Parathyroid adenoma (tissue), 2 donors: ENCODE measurements at regions not wholly inside any gene's neighbourhood (a gene's known extent, or its start where the extent isn't known, plus 50 kb on each side); places are given as distances from the start of the nearest gene placed in this dataset.

Experiments used
- H2AFZ ChIP-seq: fragments of 300-600 bp; sonication (generic); one replicate; pipeline ENCODE4 v1.7.0; 2017; ENCODE audit warnings: antibody characterized with exemption, mild to moderate bottlenecking
- H3K27ac ChIP-seq: fragments of 300-600 bp; sonication (generic); one replicate; pipeline ENCODE4 v1.7.0; 2017
- H3K27me3 ChIP-seq: fragments of 300-600 bp; sonication (generic); one replicate; pipeline ENCODE4 v1.7.0; 2017; ENCODE audit warnings: low read length; ENCODE audit not compliant: control insufficient read depth, insufficient read depth
- H3K36me3 ChIP-seq: fragments of 300-600 bp; sonication (generic); one replicate; pipeline ENCODE4 v1.7.0; 2017; ENCODE audit warnings: low read length; ENCODE audit not compliant: control insufficient read depth, insufficient read depth
- H3K4me1 ChIP-seq: fragments of 300-600 bp; sonication (generic); one replicate; pipeline ENCODE4 v1.7.0; 2017; ENCODE audit warnings: control low read depth
- H3K4me2 ChIP-seq: fragments of 300-600 bp; sonication (generic); one replicate; pipeline ENCODE4 v1.7.0; 2017; ENCODE audit warnings: low read length
- H3K4me3 ChIP-seq: fragments of 300-600 bp; sonication (generic); one replicate; pipeline ENCODE4 v1.7.0; 2017; ENCODE audit warnings: low read depth, low read length
- H3K79me2 ChIP-seq: fragments of 300-600 bp; sonication (generic); one replicate; pipeline ENCODE4 v1.7.0; 2017; ENCODE audit warnings: control low read depth
- H3K9ac ChIP-seq: fragments of 300-600 bp; sonication (generic); one replicate; pipeline ENCODE4 v1.7.0; 2017; ENCODE audit warnings: mild to moderate bottlenecking
- H3K9me3 ChIP-seq: fragments of 300-600 bp; sonication (generic); one replicate; pipeline ENCODE4 v1.7.0; 2017; ENCODE audit warnings: low read length; ENCODE audit not compliant: control insufficient read depth
- TF ChIP-seq, protein P1 (sequence below): fragments of 300-600 bp; sonication (generic); IDR thresholded peaks from one replicate; pipeline ENCODE4 v1.7.0; 2017; ENCODE audit warnings: antibody characterized with exemption, mild to moderate bottlenecking
- donor health status: primary hyperparathyroidism.

DNA sequence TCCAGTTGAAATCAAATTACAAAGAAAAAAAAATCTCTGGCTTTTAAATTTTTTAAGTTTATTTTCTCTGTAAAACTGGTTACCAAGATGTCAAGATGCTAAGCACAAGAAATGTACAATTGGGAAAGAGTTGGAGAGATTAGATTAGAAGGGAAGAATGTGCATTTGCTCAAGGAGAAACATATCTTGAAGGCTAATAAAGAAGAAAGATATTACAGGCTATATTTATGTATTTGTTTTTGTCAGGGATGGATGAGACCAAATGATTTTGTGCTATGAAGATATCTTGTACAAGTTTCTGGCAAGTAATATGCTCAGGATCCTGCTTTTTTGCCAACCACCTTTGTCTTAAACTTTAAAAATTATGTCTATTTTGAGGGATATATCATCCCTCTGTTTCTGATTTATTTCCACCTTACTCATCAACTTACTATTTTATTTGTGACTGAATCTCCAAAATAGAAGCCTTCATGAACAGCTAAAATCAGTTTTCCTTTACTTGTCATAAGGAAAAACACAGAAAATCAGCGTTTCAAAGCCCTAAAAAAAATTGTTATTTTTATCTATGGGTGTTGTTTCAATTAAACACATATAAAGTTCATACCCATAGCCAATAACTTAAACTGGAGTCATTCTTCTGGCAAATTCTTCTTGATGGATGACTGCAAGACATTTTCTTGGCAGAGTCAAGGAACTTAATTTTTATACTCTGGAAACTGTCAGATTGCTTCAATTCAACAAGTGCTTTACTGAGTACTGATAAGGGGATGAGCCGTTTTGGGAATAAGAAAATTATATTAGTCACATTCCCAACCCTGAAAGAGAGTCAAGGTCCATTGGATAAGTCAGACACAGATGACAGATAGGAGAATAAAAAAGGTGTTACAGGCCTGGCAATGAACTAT lies 141.8 kb downstream of the CTH start:
- Histone ChIP-seq H3K9ac (no peak overlapping the region), H3K4me2 (no peak overlapping the region), H3K36me3 (no peaks in the 10 kb centered on the region), H3K4me3 (no peak overlapping the region), H3K27ac (no peak overlapping the region), H3K9me3 (no peaks in the 10 kb centered on the region), H3K79me2 (no peaks in the 10 kb centered on the region), H2AFZ (no peak overlapping the region), H3K4me1 (no peaks in the 10 kb centered on the region), H3K27me3 (no peaks in the 10 kb centered on the region)
- TF ChIP-seq, protein P1, sequence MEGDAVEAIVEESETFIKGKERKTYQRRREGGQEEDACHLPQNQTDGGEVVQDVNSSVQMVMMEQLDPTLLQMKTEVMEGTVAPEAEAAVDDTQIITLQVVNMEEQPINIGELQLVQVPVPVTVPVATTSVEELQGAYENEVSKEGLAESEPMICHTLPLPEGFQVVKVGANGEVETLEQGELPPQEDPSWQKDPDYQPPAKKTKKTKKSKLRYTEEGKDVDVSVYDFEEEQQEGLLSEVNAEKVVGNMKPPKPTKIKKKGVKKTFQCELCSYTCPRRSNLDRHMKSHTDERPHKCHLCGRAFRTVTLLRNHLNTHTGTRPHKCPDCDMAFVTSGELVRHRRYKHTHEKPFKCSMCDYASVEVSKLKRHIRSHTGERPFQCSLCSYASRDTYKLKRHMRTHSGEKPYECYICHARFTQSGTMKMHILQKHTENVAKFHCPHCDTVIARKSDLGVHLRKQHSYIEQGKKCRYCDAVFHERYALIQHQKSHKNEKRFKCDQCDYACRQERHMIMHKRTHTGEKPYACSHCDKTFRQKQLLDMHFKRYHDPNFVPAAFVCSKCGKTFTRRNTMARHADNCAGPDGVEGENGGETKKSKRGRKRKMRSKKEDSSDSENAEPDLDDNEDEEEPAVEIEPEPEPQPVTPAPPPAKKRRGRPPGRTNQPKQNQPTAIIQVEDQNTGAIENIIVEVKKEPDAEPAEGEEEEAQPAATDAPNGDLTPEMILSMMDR = no peak

DNA sequence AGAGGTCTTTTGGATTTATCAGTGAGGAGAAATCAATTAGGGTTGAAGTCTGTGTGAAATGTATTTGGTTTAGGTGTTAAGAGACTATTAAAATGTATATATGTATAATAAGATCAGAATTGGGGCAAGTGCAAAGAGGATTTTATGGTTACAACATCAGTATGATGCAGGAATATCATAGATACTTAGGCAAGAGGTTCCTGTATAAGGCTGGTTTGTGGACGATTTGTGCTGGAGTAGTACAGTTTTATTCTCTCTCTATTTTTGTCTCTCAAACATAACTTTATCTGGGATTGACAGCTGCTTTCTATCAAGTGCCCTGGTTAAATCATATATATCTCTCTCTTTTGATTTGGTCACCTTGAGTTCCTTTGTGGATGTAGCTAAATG lies 142.5 kb downstream of the CTH start:
- TF ChIP-seq, protein P1 = no peak
- H2AFZ ChIP-seq = no peak overlapping the region
- no peaks in the 10 kb centered on the region for H3K4me1 ChIP-seq
- no peak overlapping the region for H3K9ac ChIP-seq
- H3K79me2 ChIP-seq = no peaks in the 10 kb centered on the region
- no peaks in the 10 kb centered on the region for H3K9me3 ChIP-seq
- no peak overlapping the region for H3K4me2 ChIP-seq
- H3K4me3 ChIP-seq = no peak overlapping the region
- no peaks in the 10 kb centered on the region for H3K36me3 ChIP-seq
- no peak overlapping the region for H3K27ac ChIP-seq
- H3K27me3 ChIP-seq = no peaks in the 10 kb centered on the region

DNA sequence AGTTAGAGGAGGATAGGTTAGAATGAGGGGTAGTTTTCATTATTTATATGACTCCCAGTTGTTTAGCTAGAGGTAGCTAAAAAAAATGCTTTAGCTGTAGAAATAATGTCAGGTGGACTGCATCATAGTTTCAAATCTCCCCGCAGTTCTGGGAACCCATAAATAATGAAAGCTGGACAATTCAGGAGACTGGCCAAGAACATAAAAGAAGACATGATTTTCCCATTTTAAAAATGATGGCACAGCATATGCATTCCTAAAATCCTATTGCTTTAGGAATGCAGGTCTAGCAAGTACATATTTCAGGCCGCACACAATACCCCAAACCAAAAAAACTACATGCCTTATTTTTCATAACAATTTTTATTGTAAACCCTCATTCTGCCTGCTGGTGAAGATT lies 143.3 kb downstream of the CTH start:
- H3K27ac ChIP-seq = no peak overlapping the region
- H3K4me3 ChIP-seq = no peak overlapping the region
- H3K27me3 ChIP-seq = no peaks in the 10 kb centered on the region
- H3K36me3 ChIP-seq = no peaks in the 10 kb centered on the region
- H3K4me1 ChIP-seq = no peaks in the 10 kb centered on the region
- TF ChIP-seq, protein P1 = no peak
- H3K9me3 ChIP-seq = no peaks in the 10 kb centered on the region
- H3K79me2 ChIP-seq = no peaks in the 10 kb centered on the region
- H2AFZ ChIP-seq = no peak overlapping the region
- no peak overlapping the region for H3K4me2 ChIP-seq
- H3K9ac ChIP-seq = no peak overlapping the region

DNA sequence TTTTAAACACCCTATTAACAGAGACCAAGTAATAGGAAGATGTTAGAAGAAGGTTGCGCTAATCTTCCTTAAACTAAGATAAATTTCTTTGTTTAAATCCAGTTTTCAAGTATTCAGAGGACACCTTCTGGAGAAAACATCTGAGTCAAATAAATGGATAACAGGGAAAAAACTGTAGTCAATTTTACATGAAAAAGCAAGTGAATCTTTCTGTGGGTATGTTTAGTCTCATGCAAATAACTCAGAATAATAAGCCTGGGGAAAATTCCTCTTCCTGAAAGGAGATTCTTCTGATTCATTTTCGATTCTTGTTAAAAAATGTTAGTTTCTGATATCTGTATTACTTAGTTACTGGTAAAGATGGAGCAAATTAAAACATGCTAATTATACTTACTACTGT lies 145.5 kb downstream of the CTH start:
- Histone ChIP-seq H3K79me2 (no peaks in the 10 kb centered on the region), H3K4me1 (no peaks in the 10 kb centered on the region), H3K4me3 (no peak overlapping the region), H2AFZ (no peak overlapping the region), H3K27me3 (no peaks in the 10 kb centered on the region), H3K9me3 (no peaks in the 10 kb centered on the region), H3K36me3 (no peaks in the 10 kb centered on the region), H3K9ac (no peak overlapping the region), H3K27ac (no peak overlapping the region), H3K4me2 (no peak overlapping the region)
- TF ChIP-seq, protein P1 = no peak

DNA sequence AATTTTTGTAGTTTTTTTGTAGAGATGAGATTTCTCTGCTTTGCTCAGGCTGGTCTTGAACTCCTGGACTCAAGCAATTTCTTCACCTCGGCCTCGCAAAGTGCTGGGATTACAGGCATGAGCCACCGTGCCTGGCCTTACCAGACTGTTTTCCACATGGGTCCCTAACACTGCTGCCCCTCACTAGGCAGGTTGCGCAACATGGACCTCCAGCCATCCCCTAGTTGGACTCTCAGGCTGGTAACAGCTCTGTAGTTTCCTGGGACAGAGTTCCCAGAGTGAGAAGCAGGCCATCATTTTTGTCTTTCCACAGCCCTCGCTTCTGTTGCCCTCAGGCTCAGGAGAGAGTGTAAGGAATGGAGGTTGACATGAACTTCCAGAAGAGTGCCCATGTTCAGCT lies 156.1 kb downstream of the CTH start:
- H3K27ac ChIP-seq = no peak overlapping the region
- no peaks in the 10 kb centered on the region for H3K79me2 ChIP-seq
- no peaks in the 10 kb centered on the region for H3K4me1 ChIP-seq
- TF ChIP-seq, protein P1 = no peak
- no peaks in the 10 kb centered on the region for H3K27me3 ChIP-seq
- no peak overlapping the region for H3K4me3 ChIP-seq
- H3K36me3 ChIP-seq = no peaks in the 10 kb centered on the region
- no peaks in the 10 kb centered on the region for H3K9me3 ChIP-seq
- H3K9ac ChIP-seq = no peak overlapping the region
- no peak overlapping the region for H3K4me2 ChIP-seq
- no peak overlapping the region for H2AFZ ChIP-seq
